ENCODE measurements at regions not wholly inside any gene's neighbourhood (a gene's known extent, or its start where the extent isn't known, plus 50 kb on each side); places are given as distances from the start of the nearest gene placed in this dataset.
"Not testable (repeated sequence)": the region's sequence is repeated elsewhere in the genome, so short reads cannot be mapped to it uniquely, and the experiment has no call there.

- DNase-seq (ENCODE audit: low spot score): no peak
These were observed 655.8 kb upstream of the EEF2KMT start for GRCh38 chr16:5753381-5753780.

- no peak for DNase-seq (ENCODE audit: low spot score)
These were observed 653.6 kb upstream of the EEF2KMT start for GRCh38 chr16:5751216-5751615.

- not testable (repeated sequence) for DNase-seq (ENCODE audit: low spot score)
These were observed 652.8 kb upstream of the EEF2KMT start for GRCh38 chr16:5750439-5750838.

- no peak for DNase-seq (ENCODE audit: low spot score)
These were observed 641.0 kb upstream of the EEF2KMT start for GRCh38 chr16:5738586-5738985.

- no peak for DNase-seq (ENCODE audit: low spot score)
These were observed 638.8 kb upstream of the EEF2KMT start for GRCh38 chr16:5736209-5736930.

GRCh38 chr16:5735444-5735843, 637.8 kb upstream of the EEF2KMT start:
- no peak for DNase-seq (ENCODE audit: low spot score)

- no peak for DNase-seq (ENCODE audit: low spot score)
These were observed 633.2 kb upstream of the EEF2KMT start for GRCh38 chr16:5730783-5731182.

GRCh38 chr16:5722116-5722619, 624.6 kb upstream of the EEF2KMT start:
- no peak for DNase-seq (ENCODE audit: low spot score)

- DNase-seq (ENCODE audit: low spot score): no peak
These were observed 617.6 kb upstream of the EEF2KMT start for GRCh38 chr16:5715155-5715554.

GRCh38 chr16:5709889-5710288, 612.3 kb upstream of the EEF2KMT start:
- DNase-seq (ENCODE audit: low spot score): no peak

GRCh38 chr16:5706211-5706610, 608.6 kb upstream of the EEF2KMT start:
- no peak for DNase-seq (ENCODE audit: low spot score)

- DNase-seq (ENCODE audit: low spot score): no peak
These were observed 606.7 kb upstream of the EEF2KMT start for GRCh38 chr16:5704271-5704670.

GRCh38 chr16:5693426-5693825, 595.8 kb upstream of the EEF2KMT start:
- no peak for DNase-seq (ENCODE audit: low spot score)

- DNase-seq (ENCODE audit: low spot score): no peak
These were observed 584.4 kb upstream of the EEF2KMT start for GRCh38 chr16:5681966-5682365.

- DNase-seq (ENCODE audit: low spot score): no peak
These were observed 580.8 kb upstream of the EEF2KMT start for GRCh38 chr16:5678371-5678770.

- DNase-seq (ENCODE audit: low spot score): no peak
These were observed 573.8 kb upstream of the EEF2KMT start for GRCh38 chr16:5671421-5671820.

- DNase-seq (ENCODE audit: low spot score): no peak
These were observed 572.6 kb upstream of the EEF2KMT start for GRCh38 chr16:5670198-5670597.

- DNase-seq (ENCODE audit: low spot score): no peak
These were observed 571.0 kb upstream of the EEF2KMT start for GRCh38 chr16:5668553-5668952.

- no peak for DNase-seq (ENCODE audit: low spot score)
These were observed 568.2 kb upstream of the EEF2KMT start for GRCh38 chr16:5665834-5666233.

GRCh38 chr16:5653789-5654188, 556.2 kb upstream of the EEF2KMT start:
- DNase-seq (ENCODE audit: low spot score): no peak

GRCh38 chr16:5653041-5653440, 555.4 kb upstream of the EEF2KMT start:
- DNase-seq (ENCODE audit: low spot score): no peak

- no peak for DNase-seq (ENCODE audit: low spot score)
These were observed 552.5 kb upstream of the EEF2KMT start for GRCh38 chr16:5649762-5650743.

- no peak for DNase-seq (ENCODE audit: low spot score)
These were observed 549.5 kb upstream of the EEF2KMT start for GRCh38 chr16:5647051-5647450.
